ENCODE measurements at regions not wholly inside any gene's neighbourhood (a gene's known extent, or its start where the extent isn't known, plus 50 kb on each side); places are given as distances from the start of the nearest gene placed in this dataset.

DNA sequence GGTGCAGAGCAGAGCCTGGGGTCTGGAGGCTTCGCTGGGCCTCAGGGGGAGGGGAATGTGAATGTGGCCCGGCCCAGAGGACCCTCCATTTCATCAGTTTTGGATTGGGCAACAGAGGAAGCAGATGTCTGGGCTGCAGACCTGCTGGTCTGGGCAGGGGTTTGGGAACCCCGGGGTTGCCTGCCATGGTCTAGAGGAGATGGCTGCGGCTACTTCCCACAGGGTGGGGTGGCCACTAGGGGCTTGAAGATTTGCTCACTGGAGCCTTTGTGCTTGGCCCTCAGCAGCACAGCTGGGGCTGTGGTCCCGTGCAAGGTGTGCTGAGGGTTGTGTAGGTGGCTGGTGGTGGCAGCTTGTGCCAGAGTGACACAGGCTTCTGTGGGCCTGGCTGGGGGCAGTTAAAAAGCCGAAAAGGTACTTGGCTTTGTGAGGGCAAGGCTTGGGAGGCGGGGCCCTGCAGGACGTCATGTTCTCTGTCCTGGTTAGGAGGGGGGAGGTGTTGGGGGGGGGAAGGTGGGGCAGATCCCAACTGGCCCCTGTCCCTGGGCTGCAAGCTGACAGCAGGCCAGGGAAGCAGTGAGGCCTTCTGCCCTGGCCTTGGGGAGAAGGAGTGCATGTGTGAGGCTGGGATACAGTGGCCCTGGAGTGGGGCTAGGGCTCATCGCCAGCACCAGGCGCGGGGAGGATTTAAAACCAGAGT, 98.0 kb downstream of the KPNA2 start:
- no peak overlapping the region for H3K27ac Mint-ChIP-seq

DNA sequence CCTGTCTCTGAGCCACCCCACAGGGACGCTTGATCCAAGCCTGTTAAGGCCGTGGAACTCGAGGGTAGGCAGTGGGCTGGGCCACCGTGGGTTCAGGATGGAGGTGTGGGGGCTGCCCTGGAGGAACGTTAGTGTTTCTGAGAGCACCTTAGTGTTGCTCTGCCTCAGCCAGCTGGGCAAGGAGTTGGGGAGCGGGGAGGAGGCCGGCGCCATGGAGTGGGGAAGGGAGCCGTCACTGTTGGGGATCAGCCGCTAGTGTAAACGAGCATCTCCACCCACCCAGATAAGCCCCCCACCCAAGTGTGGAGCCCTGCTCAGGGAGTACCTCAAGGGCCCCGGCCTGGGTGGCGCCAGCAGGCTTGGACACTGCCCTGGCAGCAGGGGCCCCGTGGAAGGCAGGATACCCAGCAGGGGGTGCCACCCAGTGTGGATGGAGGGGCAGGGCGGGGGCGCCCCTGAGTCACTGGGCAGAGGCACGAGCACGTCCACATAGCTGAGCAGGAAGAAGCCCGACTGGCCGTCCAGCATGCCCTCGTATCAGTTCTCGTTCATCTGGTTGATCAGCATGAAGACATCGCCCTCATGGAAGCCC, 98.6 kb downstream of the KPNA2 start:
- H3K27ac Mint-ChIP-seq = no peak overlapping the region
- Histone ChIP-seq H3K9me3 (ENCODE audit: control insufficient read depth in 1 of 2, insufficient read depth in 1 of 2, low read length in 2 of 2) (no peaks in the 10 kb centered on the region), H3K4me3 (ENCODE audit: low read length) (no peak overlapping the region), H3K36me3 (ENCODE audit: insufficient read depth, low read length) (peaks cover 6% of the 10 kb centered on the region), H3K27me3 (ENCODE audit: control insufficient read depth in 1 of 2, insufficient read depth in 2 of 2, low read length in 2 of 2) (no peaks in the 10 kb centered on the region), H3K4me1 (ENCODE audit: insufficient read depth, low read length) (no peaks in the 10 kb centered on the region), H3K27ac (ENCODE audit: low read depth in 1 of 2, low read length in 2 of 2) (no peak overlapping the region)
- no peaks in the 10 kb centered on the region for H3K9me3 Mint-ChIP-seq
- DNase-seq (no peak), ATAC-seq (ENCODE audit: poor library complexity) (no peak)
- H3K4me3 Mint-ChIP-seq = no peak overlapping the region
- H3K4me1 Mint-ChIP-seq (ENCODE audit: low read depth) = peaks cover 5% of the 10 kb centered on the region
- TF ChIP-seq, protein P1, sequence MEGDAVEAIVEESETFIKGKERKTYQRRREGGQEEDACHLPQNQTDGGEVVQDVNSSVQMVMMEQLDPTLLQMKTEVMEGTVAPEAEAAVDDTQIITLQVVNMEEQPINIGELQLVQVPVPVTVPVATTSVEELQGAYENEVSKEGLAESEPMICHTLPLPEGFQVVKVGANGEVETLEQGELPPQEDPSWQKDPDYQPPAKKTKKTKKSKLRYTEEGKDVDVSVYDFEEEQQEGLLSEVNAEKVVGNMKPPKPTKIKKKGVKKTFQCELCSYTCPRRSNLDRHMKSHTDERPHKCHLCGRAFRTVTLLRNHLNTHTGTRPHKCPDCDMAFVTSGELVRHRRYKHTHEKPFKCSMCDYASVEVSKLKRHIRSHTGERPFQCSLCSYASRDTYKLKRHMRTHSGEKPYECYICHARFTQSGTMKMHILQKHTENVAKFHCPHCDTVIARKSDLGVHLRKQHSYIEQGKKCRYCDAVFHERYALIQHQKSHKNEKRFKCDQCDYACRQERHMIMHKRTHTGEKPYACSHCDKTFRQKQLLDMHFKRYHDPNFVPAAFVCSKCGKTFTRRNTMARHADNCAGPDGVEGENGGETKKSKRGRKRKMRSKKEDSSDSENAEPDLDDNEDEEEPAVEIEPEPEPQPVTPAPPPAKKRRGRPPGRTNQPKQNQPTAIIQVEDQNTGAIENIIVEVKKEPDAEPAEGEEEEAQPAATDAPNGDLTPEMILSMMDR (IDR thresholded peaks at IDR 0.05) = no peak
- CTCF ChIA-PET = no interaction called here
- intact Hi-C loops (cut with DNase I, micrococcal nuclease) = no loop called here
- POLR2A ChIA-PET = no interaction called here
- H3K36me3 Mint-ChIP-seq (ENCODE audit: low read depth) = peaks cover 32% of the 10 kb centered on the region
- no peaks in the 10 kb centered on the region for H3K27me3 Mint-ChIP-seq

More for the DNA sequence above, 98.0 kb downstream of the KPNA2 start:
- H3K27me3 ChIP-seq (ENCODE audit: control insufficient read depth in 1 of 2, insufficient read depth in 2 of 2, low read length in 2 of 2) = no peaks in the 10 kb centered on the region
- H3K36me3 ChIP-seq (ENCODE audit: insufficient read depth, low read length) = peaks cover 6% of the 10 kb centered on the region
- H3K4me1 Mint-ChIP-seq (ENCODE audit: low read depth) = peaks cover 5% of the 10 kb centered on the region
- H3K27me3 Mint-ChIP-seq = no peaks in the 10 kb centered on the region
- TF ChIP-seq, protein P1 (IDR thresholded peaks at IDR 0.05) = no peak
- H3K36me3 Mint-ChIP-seq (ENCODE audit: low read depth) = peaks cover 38% of the 10 kb centered on the region
- H3K9me3 Mint-ChIP-seq = no peaks in the 10 kb centered on the region
- no peak for ATAC-seq (ENCODE audit: poor library complexity)
- H3K27ac ChIP-seq (ENCODE audit: low read depth in 1 of 2, low read length in 2 of 2) = no peak overlapping the region
- H3K9me3 ChIP-seq (ENCODE audit: control insufficient read depth in 1 of 2, insufficient read depth in 1 of 2, low read length in 2 of 2) = no peaks in the 10 kb centered on the region
- intact Hi-C loops (cut with DNase I, micrococcal nuclease) = no loop called here
- POLR2A ChIA-PET = no interaction called here
- no peak overlapping the region for H3K4me3 Mint-ChIP-seq
- CTCF ChIA-PET = no interaction called here
- no peak overlapping the region for H3K4me3 ChIP-seq (ENCODE audit: low read length)
- no peaks in the 10 kb centered on the region for H3K4me1 ChIP-seq (ENCODE audit: insufficient read depth, low read length)
- DNase-seq = no peak

- intact Hi-C loops (cut with DNase I, micrococcal nuclease) = no loop called here
- CTCF ChIA-PET = no interaction called here
Observed at GRCh38 chr17:68134731-68135130, 99.2 kb downstream of the KPNA2 start.

More at GRCh38 chr17:68134731-68135130, 99.2 kb downstream of the KPNA2 start:
- Histone ChIP-seq H3K27me3 (ENCODE audit: control insufficient read depth in 1 of 2, insufficient read depth in 2 of 2, low read length in 2 of 2) (no peaks in the 10 kb centered on the region), H3K4me3 (ENCODE audit: low read length) (no peak overlapping the region), H3K36me3 (ENCODE audit: insufficient read depth, low read length) (peaks cover 6% of the 10 kb centered on the region), H3K4me1 (ENCODE audit: insufficient read depth, low read length) (no peaks in the 10 kb centered on the region), H3K27ac (ENCODE audit: low read depth in 1 of 2, low read length in 2 of 2) (no peak overlapping the region), H3K9me3 (ENCODE audit: control insufficient read depth in 1 of 2, insufficient read depth in 1 of 2, low read length in 2 of 2) (no peaks in the 10 kb centered on the region)
- POLR2A ChIA-PET = no interaction called here
- Mint-ChIP-seq H3K27me3 (no peaks in the 10 kb centered on the region), H3K36me3 (ENCODE audit: low read depth) (peaks cover 30% of the 10 kb centered on the region), H3K27ac (no peak overlapping the region), H3K4me3 (no peak overlapping the region), H3K4me1 (ENCODE audit: low read depth) (peaks cover 5% of the 10 kb centered on the region), H3K9me3 (no peaks in the 10 kb centered on the region)
- TF ChIP-seq, protein P1 (IDR thresholded peaks at IDR 0.05) = no peak
- DNase-seq (no peak), ATAC-seq (ENCODE audit: poor library complexity) (no peak)
